LNCaP clone FGC (cell line): ENCODE measurements at regions not wholly inside any gene's neighbourhood (a gene's known extent, or its start where the extent isn't known, plus 50 kb on each side); places are given as distances from the start of the nearest gene placed in this dataset.
A peak's percentile ranks its signal among the peaks of the same experiment; 100 is the strongest.

Source experiments
- DNase-seq: peaks from one replicate; pipeline ENCODE4 v3.0.0-alpha.2; 2011; ENCODE audit warnings: low read depth
- H3K4me3 ChIP-seq: 2 replicates; pipeline ENCODE4 v1.5.1; 2011; ENCODE audit warnings: mild to moderate bottlenecking, low read depth, low read length, control low read depth
- TF ChIP-seq, protein P1 (sequence below): IDR thresholded peaks from 2 replicates; pipeline ENCODE4 v1.5.1; 2012; ENCODE audit warnings: mild to moderate bottlenecking; ENCODE audit not compliant: control insufficient read depth, insufficient read depth; ENCODE audit errors: extremely low read depth

DNA sequence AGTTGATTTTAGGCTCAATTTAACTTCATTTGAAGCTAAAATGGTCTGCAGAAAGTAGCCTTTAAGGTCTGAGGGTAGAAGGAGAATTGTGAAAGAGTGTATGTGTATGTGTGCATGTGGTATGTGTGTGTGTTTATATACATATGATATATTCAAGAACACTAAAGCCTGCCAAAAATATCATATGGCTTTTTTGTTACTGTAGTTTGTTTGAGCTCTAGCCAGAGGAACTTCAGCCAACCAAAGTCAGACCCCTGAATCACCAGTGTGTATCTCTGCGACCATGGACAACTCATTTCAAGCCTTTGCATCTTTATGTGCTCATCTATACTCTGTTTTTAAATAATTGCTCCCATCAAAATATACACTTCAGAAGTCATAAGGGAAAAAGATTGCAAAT, 58.4 kb upstream of the HDAC9 start:
- no peak for DNase-seq
- H3K4me3 ChIP-seq = no peak overlapping the region
- TF ChIP-seq, protein P1, sequence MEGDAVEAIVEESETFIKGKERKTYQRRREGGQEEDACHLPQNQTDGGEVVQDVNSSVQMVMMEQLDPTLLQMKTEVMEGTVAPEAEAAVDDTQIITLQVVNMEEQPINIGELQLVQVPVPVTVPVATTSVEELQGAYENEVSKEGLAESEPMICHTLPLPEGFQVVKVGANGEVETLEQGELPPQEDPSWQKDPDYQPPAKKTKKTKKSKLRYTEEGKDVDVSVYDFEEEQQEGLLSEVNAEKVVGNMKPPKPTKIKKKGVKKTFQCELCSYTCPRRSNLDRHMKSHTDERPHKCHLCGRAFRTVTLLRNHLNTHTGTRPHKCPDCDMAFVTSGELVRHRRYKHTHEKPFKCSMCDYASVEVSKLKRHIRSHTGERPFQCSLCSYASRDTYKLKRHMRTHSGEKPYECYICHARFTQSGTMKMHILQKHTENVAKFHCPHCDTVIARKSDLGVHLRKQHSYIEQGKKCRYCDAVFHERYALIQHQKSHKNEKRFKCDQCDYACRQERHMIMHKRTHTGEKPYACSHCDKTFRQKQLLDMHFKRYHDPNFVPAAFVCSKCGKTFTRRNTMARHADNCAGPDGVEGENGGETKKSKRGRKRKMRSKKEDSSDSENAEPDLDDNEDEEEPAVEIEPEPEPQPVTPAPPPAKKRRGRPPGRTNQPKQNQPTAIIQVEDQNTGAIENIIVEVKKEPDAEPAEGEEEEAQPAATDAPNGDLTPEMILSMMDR = no peak

DNA sequence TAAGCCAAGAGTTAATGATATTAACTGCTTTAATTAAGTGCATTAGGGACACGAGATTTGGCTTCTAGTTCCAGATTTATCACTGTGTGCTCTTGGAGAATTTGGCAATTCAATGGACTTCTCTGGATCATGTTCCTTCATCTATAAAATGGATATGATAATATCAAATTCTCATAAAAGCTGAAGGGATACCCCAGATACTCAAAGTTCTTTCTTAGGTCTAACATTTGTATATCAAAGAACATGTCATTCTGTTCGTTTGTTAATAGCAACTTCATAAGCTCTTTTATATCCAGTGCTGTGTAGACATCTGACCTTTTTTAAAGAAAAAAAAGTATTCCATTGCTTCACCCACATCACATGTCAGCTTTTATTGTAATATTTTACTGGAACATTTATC, 54.6 kb upstream of the HDAC9 start:
- no peak overlapping the region for H3K4me3 ChIP-seq
- TF ChIP-seq, protein P1 = no peak
- DNase-seq = peak; percentile 63

DNA sequence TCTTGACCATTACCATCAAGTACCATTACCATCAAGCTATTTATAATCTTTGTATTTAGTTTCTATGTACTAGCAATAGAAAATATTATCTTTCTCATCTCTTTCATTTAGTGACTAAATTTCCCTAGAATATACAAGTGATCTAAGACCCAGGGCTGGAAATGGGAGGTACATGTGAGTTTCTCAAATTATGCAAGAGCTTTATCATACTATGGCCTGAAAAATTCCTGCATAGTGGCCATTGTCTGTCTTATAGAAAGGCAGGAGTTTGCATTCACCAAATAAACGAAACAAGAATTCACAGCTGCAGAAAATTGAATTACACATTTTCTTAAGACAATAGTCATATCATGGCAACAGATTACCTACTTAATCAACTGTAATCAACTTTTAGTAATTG, 50.7 kb upstream of the HDAC9 start:
- no peak for DNase-seq
- H3K4me3 ChIP-seq = no peak overlapping the region
- TF ChIP-seq, protein P1 = no peak

DNA sequence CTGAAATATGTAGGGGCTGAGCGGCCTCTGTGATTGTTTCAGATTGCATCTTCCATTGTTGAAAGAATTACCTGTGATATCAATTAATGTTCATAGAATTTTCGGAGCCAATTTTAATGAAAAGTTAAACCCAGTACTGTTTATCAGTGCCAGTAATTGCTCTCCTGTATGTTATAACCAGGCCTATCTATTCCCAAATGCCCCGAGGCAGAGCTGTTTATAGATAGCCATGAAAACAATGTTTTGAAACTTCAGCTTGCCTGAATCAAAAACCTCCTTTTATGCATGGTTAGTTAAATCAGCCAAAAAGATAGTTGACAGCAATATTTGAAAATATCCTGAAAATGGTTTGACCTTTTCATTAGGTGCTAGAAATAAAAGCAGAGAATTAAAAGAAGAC, 50.1 kb upstream of the HDAC9 start:
- TF ChIP-seq, protein P1 = no peak
- no peak for DNase-seq
- no peak overlapping the region for H3K4me3 ChIP-seq
